NCI-H1092 treated with DMSO at 0.1 percent for 48 hours (cell line): ENCODE measurements at regions not wholly inside any gene's neighbourhood (a gene's known extent, or its start where the extent isn't known, plus 50 kb on each side); places are given as distances from the start of the nearest gene placed in this dataset.

Experiments used
- DNase-seq: peaks from one replicate; lab custom pipeline; 2025; lab: John Stamatoyannopoulos, UW

DNA sequence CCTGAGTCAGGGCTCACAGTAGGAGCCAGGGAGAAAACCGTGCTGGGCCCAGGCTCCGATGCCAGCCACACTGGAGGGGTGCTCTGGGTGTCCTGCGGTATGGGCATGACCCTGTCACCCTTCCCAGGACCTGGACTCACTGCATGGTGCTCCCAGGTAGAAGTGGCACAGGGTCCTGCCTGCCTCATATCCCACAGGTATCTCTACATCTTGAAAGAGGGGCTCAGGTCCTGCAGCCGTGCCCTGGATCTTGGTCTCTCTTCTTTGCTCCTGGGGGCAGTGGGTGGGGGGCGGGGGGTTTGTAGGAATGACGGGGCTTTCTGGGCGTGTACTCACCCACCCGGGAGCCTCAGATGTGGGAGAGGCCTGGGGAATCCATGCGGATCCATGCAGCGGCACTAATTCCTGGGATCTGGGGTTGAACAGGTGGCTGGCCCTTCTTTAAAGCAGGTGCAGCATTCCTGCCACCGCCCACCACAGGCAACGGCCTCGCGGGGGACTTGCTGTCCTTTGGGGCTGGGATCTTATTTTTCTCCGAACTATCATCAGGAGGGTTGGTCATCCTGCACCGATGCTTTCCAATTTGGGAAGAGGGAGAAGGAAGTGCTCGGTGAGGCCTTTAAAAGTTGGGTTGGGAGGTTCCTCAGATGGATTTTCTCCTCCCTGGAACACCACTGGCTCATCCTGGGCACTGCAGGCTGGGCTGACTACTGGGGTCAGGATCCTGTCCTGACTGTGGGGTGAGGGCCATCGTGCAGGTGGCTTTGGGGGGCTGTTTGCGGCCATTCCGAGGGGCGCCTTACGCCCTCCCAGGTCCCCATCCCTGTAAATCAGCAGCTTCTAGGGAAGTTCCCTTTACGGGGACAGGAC, 886.4 kb downstream of the BRD1 start:
- DNase-seq, result no peak

DNA sequence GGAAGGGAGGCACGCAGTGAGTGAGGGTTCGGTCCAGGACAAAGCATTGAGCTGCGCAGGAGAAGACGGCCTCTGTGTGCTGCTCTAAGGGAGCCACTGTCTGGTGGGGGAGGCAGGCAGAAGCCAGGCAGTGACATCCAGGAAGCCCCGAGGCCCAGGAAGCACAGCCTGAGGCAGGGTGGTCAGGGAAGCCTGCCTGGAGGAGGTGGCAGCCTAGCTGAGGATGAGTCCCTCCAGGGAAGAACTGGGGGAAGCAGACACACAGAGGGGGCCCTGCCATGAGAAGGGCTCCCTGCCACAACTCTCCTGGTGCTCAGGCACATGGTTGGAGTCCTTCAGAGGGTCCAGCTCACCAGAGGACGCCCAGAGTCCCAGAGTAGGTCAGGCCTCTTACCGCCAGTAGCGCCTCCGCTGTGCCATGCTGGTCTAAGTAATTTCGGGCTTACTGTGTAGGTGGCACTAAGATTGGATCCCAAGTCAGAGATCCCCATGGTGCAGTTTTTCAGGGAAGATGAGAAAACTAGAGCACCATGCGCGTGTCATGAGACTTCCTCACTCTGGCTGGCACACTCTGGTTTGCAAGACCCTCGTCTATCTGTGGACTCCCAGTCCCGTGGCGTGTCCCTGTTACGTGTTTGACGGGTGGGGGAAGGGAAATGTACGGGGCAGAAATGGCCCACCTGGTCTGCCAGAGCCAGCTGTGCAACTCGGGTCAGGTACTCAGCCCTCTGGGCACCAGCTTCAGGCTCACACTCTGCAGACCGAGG, 887.2 kb downstream of the BRD1 start:
- no peak for DNase-seq

- DNase-seq, result no peak
Measured at GRCh38 chr22:48939441-48940265, 888.0 kb downstream of the BRD1 start.

GRCh38 chr22:48938741-48939140, 888.9 kb downstream of the BRD1 start:
- DNase-seq, result no peak

GRCh38 chr22:48937032-48937639, 890.5 kb downstream of the BRD1 start:
- no peak for DNase-seq

GRCh38 chr22:48936391-48936790, 891.3 kb downstream of the BRD1 start:
- no peak for DNase-seq

- DNase-seq, result no peak
Measured at GRCh38 chr22:48934446-48934845, 893.2 kb downstream of the BRD1 start.

GRCh38 chr22:48931452-48931851, 896.2 kb downstream of the BRD1 start:
- DNase-seq, result no peak

DNA sequence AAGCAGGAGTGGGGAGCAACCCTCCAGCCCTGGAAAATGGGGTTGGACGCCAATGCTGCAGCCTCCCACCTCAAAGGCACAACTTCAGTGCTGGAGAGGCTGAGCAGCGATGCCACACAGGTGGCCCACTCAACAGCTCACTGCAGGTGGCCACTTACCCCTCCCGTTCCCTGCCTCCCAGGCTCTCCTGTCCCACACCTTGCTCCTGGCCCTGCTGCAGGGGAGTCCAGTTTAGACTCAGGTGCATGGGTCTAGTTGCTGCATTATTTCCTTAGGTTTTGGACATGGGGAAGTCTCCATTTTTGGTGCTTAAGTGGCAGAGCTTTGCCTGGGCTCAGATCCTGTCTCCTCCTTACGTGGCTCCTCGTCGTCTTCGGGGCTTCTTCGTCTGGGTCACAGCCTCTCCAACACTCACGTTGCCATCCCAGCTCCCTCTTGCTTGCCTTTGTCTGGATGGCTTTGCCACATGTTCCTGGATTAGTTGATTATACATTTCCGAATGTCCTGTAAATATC, 898.3 kb downstream of the BRD1 start:
- DNase-seq, result no peak

GRCh38 chr22:48927591-48927990, 900.1 kb downstream of the BRD1 start:
- DNase-seq, result no peak

- DNase-seq, result no peak
Measured at GRCh38 chr22:48926643-48927042, 901.0 kb downstream of the BRD1 start.

- no peak for DNase-seq
Measured at GRCh38 chr22:48926136-48926535, 901.5 kb downstream of the BRD1 start.

DNA sequence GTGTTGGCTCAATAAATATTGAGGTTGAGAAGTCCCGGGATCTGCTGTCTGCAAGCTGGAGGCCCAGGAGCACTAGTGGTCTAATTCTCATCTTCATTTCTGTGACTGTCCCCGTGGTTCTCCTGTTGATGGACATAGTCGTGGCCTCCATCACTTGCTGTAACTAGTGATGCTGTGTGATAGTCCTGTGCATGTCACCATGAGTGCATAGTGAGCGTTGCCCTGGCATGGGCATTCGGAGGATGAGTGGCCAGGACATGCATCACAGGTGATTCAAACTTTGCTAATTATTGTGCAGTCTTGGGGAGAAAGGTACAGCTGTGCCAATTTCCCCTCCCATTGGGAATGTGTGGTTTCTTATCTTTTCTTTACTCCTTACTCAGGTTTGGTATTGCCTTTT, 902.2 kb downstream of the BRD1 start:
- DNase-seq, result no peak

DNA sequence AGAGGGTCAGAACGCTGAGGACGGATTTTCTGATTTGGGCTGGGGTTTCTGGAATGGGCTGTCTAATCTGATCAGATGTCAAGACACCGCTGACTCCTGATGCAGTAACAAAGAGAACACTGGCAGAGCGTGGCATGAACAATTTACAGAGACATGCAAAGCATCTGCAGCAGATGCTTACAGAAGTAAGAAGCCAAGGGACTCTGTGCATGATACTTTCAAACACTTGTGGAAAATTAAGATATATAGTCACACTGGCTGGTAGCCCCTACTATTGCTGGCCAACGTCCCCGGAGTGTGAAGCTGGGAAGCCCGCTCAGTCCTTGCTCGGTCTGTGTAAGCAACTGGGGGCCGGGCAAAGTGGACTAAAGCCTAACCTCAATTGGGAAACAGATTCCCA, 903.7 kb downstream of the BRD1 start:
- no peak for DNase-seq

DNA sequence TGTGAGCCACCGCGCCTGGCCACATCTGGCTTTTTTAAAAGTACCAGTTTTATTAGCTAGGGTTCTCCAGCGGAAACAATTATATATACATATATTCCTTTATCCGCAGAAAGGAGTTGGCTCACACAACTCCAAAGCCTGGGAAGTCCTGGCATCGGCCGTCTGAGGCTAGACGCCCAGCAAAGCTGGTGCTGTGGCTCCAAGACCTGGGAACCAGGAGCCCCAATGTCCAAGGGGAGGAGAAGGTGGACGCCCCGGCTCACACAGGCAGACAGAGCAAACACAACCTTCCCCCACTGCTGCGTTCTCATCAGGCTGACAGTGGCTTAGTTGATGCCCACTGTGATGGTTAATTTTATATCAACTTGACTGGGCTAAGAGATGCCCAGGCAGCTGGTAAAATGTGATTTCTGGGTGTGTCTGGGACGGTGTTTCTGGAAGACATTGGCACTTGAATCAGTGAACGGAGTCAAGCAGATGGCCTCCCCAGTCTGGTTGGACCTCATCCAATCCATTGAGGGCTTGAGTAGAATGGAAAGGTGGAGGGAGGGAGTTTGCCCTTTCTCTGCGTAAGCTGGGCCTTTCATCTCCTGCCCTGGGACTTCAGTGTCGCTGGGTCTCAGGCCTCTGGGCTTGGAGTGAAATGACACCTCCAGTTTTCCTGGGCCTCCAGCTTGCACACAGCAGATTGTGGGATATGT, 904.4 kb downstream of the BRD1 start:
- DNase-seq, result no peak

DNA sequence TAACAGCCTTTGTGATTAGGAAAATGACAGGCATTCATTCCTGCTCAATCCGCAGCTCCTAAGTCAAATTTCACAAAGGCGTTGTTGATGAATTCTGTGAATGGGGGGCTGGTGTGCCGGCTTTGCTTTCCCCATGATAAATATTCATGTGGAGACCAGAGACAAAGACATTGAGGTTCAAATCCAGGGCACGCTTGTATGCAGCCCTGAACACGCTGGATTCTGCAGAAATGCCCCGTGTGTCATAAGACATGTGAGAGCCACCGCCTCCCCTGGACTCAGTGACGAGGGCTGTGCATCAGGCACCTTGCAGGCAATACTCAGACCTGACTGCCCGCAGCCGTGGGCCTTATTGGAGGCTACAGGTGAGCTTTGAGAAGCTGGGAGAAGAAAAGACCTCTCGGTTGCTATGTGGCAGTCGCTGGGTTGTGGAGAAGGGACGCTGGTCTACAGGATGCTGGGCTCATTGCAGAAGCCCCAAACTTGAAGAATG, 906.2 kb downstream of the BRD1 start:
- DNase-seq, result no peak

- DNase-seq, result peak; percentile 38
Measured at GRCh38 chr22:48920776-48921241, 906.9 kb downstream of the BRD1 start.

- no peak for DNase-seq
Measured at GRCh38 chr22:48919851-48920589, 907.7 kb downstream of the BRD1 start.

- peak; percentile 49 for DNase-seq
Measured at GRCh38 chr22:48919187-48919590, 908.5 kb downstream of the BRD1 start.

- DNase-seq, result peak; percentile 43
Measured at GRCh38 chr22:48918585-48919186, 909.0 kb downstream of the BRD1 start.
